ENCODE measurements at regions not wholly inside any gene's neighbourhood (a gene's known extent, or its start where the extent isn't known, plus 50 kb on each side); places are given as distances from the start of the nearest gene placed in this dataset.

GRCh38 chr4:20353646-20354045 lies 101.9 kb downstream of the SLIT2 start:
- no peak overlapping the region for H3K9ac ChIP-seq (ENCODE audit: insufficient read length, low read depth)
- H3K9me3 ChIP-seq (ENCODE audit: insufficient read depth, low read length) = no peaks in the 10 kb centered on the region
- TF ChIP-seq SUZ12 (IDR thresholded peaks at IDR 0.05; ENCODE audit: extremely low read depth, insufficient read depth, insufficient read length) = no peak
- no peak for TF ChIP-seq YY1 (IDR thresholded peaks at IDR 0.05; ENCODE audit: insufficient read depth, insufficient read length)
- no peak for TF ChIP-seq ZNF274 (IDR thresholded peaks at IDR 0.05; ENCODE audit: low read depth, low read length)
- no peaks in the 10 kb centered on the region for H3K4me1 ChIP-seq (ENCODE audit: insufficient read depth, insufficient read length)
- H3K4me3 ChIP-seq (ENCODE audit: insufficient read length, low read depth) = no peak overlapping the region
- no peaks in the 10 kb centered on the region for H3K27me3 ChIP-seq (ENCODE audit: insufficient read depth, insufficient read length)
- no peak for DNase-seq (ENCODE audit: low read depth, low spot score)
- no peaks in the 10 kb centered on the region for H3K36me3 ChIP-seq (ENCODE audit: insufficient read depth, insufficient read length, low read length)

- H3K4me1 ChIP-seq (ENCODE audit: insufficient read depth, insufficient read length) = no peaks in the 10 kb centered on the region
- no peaks in the 10 kb centered on the region for H3K36me3 ChIP-seq (ENCODE audit: insufficient read depth, insufficient read length, low read length)
- no peaks in the 10 kb centered on the region for H3K27me3 ChIP-seq (ENCODE audit: insufficient read depth, insufficient read length)
- DNase-seq (ENCODE audit: low read depth, low spot score) = peak; percentile 18
- H3K4me3 ChIP-seq (ENCODE audit: insufficient read length, low read depth) = no peak overlapping the region
- H3K9me3 ChIP-seq (ENCODE audit: insufficient read depth, low read length) = no peaks in the 10 kb centered on the region
- TF ChIP-seq SUZ12 (IDR thresholded peaks at IDR 0.05; ENCODE audit: extremely low read depth, insufficient read depth, insufficient read length) (no peak), YY1 (IDR thresholded peaks at IDR 0.05; ENCODE audit: insufficient read depth, insufficient read length) (no peak), ZNF274 (IDR thresholded peaks at IDR 0.05; ENCODE audit: low read depth, low read length) (no peak)
- no peak overlapping the region for H3K9ac ChIP-seq (ENCODE audit: insufficient read length, low read depth)
These were observed 102.4 kb downstream of the SLIT2 start for GRCh38 chr4:20354120-20354519.

DNA sequence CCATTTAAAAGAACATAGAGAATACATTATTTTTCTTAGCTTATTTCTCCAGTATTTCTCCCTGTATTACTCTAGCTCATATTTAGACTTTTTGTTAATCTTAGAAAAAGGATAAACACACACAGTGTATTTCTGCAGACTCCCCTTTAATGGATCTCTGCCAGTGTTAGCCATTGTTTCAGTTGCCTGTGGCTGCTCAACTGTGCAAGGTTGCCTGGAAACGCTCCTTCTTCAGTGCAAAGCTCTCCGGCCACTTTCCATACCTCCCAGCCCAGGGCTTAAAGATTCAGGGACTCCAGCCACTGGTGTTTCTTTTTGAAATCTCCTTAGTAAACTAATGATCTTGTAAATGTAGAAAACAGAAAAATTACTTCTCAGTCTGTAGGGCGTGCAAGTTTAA lies 104.9 kb downstream of the SLIT2 start:
- no peaks in the 10 kb centered on the region for H3K27me3 ChIP-seq (ENCODE audit: insufficient read depth, insufficient read length)
- no peak overlapping the region for H3K4me3 ChIP-seq (ENCODE audit: insufficient read length, low read depth)
- H3K9ac ChIP-seq (ENCODE audit: insufficient read length, low read depth) = no peak overlapping the region
- no peak for DNase-seq (ENCODE audit: low read depth, low spot score)
- TF ChIP-seq SUZ12 (IDR thresholded peaks at IDR 0.05; ENCODE audit: extremely low read depth, insufficient read depth, insufficient read length) (no peak), ZNF274 (IDR thresholded peaks at IDR 0.05; ENCODE audit: low read depth, low read length) (no peak), YY1 (IDR thresholded peaks at IDR 0.05; ENCODE audit: insufficient read depth, insufficient read length) (no peak)
- H3K4me1 ChIP-seq (ENCODE audit: insufficient read depth, insufficient read length) = no peaks in the 10 kb centered on the region
- no peaks in the 10 kb centered on the region for H3K9me3 ChIP-seq (ENCODE audit: insufficient read depth, low read length)
- no peaks in the 10 kb centered on the region for H3K36me3 ChIP-seq (ENCODE audit: insufficient read depth, insufficient read length, low read length)

DNA sequence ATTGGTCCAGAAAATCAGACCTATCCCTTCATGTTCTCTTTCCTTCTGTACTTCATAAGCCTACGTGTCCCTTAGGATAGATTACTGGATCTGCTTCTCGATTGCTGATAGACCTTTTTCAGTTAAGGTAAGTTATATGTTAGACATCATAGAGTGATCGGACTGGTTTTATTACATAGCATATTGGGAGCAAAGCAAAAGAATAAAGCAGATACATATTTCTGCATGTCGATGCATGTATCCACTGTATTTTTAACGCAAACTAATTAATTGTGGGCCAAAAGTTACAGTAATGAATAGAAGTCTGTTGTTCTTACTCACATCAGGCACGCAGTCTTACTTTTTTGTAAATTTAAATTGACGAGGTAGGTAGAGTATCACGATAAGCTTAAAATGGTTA lies 106.4 kb downstream of the SLIT2 start:
- H3K4me1 ChIP-seq (ENCODE audit: insufficient read depth, insufficient read length) = no peaks in the 10 kb centered on the region
- no peak for TF ChIP-seq ZNF274 (IDR thresholded peaks at IDR 0.05; ENCODE audit: low read depth, low read length)
- no peak for TF ChIP-seq YY1 (IDR thresholded peaks at IDR 0.05; ENCODE audit: insufficient read depth, insufficient read length)
- no peak for TF ChIP-seq SUZ12 (IDR thresholded peaks at IDR 0.05; ENCODE audit: extremely low read depth, insufficient read depth, insufficient read length)
- no peaks in the 10 kb centered on the region for H3K9me3 ChIP-seq (ENCODE audit: insufficient read depth, low read length)
- H3K36me3 ChIP-seq (ENCODE audit: insufficient read depth, insufficient read length, low read length) = no peaks in the 10 kb centered on the region
- H3K4me3 ChIP-seq (ENCODE audit: insufficient read length, low read depth) = no peak overlapping the region
- no peak overlapping the region for H3K9ac ChIP-seq (ENCODE audit: insufficient read length, low read depth)
- H3K27me3 ChIP-seq (ENCODE audit: insufficient read depth, insufficient read length) = no peaks in the 10 kb centered on the region
- DNase-seq (ENCODE audit: low read depth, low spot score) = no peak

GRCh38 chr4:20359692-20360091 lies 108.0 kb downstream of the SLIT2 start:
- Histone ChIP-seq H3K9ac (ENCODE audit: insufficient read length, low read depth) (no peak overlapping the region), H3K9me3 (ENCODE audit: insufficient read depth, low read length) (no peaks in the 10 kb centered on the region), H3K4me1 (ENCODE audit: insufficient read depth, insufficient read length) (no peaks in the 10 kb centered on the region), H3K4me3 (ENCODE audit: insufficient read length, low read depth) (no peak overlapping the region), H3K27me3 (ENCODE audit: insufficient read depth, insufficient read length) (no peaks in the 10 kb centered on the region), H3K36me3 (ENCODE audit: insufficient read depth, insufficient read length, low read length) (no peaks in the 10 kb centered on the region)
- no peak for TF ChIP-seq ZNF274 (IDR thresholded peaks at IDR 0.05; ENCODE audit: low read depth, low read length)
- TF ChIP-seq YY1 (IDR thresholded peaks at IDR 0.05; ENCODE audit: insufficient read depth, insufficient read length) = no peak
- TF ChIP-seq SUZ12 (IDR thresholded peaks at IDR 0.05; ENCODE audit: extremely low read depth, insufficient read depth, insufficient read length) = no peak
- no peak for DNase-seq (ENCODE audit: low read depth, low spot score)

DNA sequence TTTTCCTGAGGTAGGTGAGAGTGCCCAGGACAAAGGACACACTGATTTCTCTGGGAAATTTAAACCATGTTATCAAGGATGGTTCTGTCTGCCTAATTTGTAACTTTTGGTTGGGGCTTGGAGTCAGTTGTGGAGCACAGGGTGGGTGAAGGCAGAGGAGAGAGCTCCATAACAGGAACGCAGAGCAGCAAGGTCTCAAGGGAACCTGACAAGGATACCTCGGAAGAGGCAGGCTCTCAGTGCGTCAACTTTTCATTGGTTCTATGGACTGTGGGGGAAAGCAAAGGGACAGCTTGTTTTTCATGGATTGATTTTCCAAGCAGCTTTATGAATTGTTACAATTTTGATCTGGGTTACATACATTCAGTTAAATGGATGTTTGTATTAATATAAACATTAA lies 110.4 kb downstream of the SLIT2 start:
- H3K9ac ChIP-seq (ENCODE audit: insufficient read length, low read depth) = no peak overlapping the region
- H3K4me1 ChIP-seq (ENCODE audit: insufficient read depth, insufficient read length) = no peaks in the 10 kb centered on the region
- no peaks in the 10 kb centered on the region for H3K36me3 ChIP-seq (ENCODE audit: insufficient read depth, insufficient read length, low read length)
- H3K4me3 ChIP-seq (ENCODE audit: insufficient read length, low read depth) = no peak overlapping the region
- TF ChIP-seq SUZ12 (IDR thresholded peaks at IDR 0.05; ENCODE audit: extremely low read depth, insufficient read depth, insufficient read length) (no peak), YY1 (IDR thresholded peaks at IDR 0.05; ENCODE audit: insufficient read depth, insufficient read length) (no peak), ZNF274 (IDR thresholded peaks at IDR 0.05; ENCODE audit: low read depth, low read length) (no peak)
- no peak for DNase-seq (ENCODE audit: low read depth, low spot score)
- H3K9me3 ChIP-seq (ENCODE audit: insufficient read depth, low read length) = no peaks in the 10 kb centered on the region
- no peaks in the 10 kb centered on the region for H3K27me3 ChIP-seq (ENCODE audit: insufficient read depth, insufficient read length)

- H3K4me3 ChIP-seq (ENCODE audit: insufficient read length, low read depth) = no peak overlapping the region
- TF ChIP-seq ZNF274 (IDR thresholded peaks at IDR 0.05; ENCODE audit: low read depth, low read length) (no peak), SUZ12 (IDR thresholded peaks at IDR 0.05; ENCODE audit: extremely low read depth, insufficient read depth, insufficient read length) (no peak), YY1 (IDR thresholded peaks at IDR 0.05; ENCODE audit: insufficient read depth, insufficient read length) (no peak)
- no peaks in the 10 kb centered on the region for H3K9me3 ChIP-seq (ENCODE audit: insufficient read depth, low read length)
- H3K4me1 ChIP-seq (ENCODE audit: insufficient read depth, insufficient read length) = no peaks in the 10 kb centered on the region
- H3K36me3 ChIP-seq (ENCODE audit: insufficient read depth, insufficient read length, low read length) = no peaks in the 10 kb centered on the region
- no peak overlapping the region for H3K9ac ChIP-seq (ENCODE audit: insufficient read length, low read depth)
- no peak for DNase-seq (ENCODE audit: low read depth, low spot score)
- H3K27me3 ChIP-seq (ENCODE audit: insufficient read depth, insufficient read length) = no peaks in the 10 kb centered on the region
These were observed 113.3 kb downstream of the SLIT2 start for GRCh38 chr4:20364969-20365368.

DNA sequence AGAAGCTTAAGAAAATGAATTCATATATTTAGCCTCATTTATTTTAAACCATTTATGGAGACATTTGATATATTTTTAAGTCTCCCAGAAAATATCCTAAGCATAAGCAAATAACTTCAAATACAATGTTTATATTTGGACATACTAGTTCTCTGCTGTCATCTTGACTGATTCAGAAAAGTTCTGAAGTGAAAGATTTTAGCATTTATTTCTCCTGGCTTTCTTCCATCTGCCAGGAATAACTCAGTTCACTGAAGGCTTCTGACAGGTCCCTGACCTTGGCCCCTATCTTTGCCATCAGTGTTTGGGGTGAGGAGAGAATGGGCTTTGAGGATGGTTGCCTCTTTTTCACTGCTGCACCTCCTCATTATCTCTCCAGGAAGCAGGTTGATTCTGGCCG lies 115.7 kb downstream of the SLIT2 start:
- H3K9ac ChIP-seq (ENCODE audit: insufficient read length, low read depth) = no peak overlapping the region
- TF ChIP-seq ZNF274 (IDR thresholded peaks at IDR 0.05; ENCODE audit: low read depth, low read length) (no peak), YY1 (IDR thresholded peaks at IDR 0.05; ENCODE audit: insufficient read depth, insufficient read length) (no peak), SUZ12 (IDR thresholded peaks at IDR 0.05; ENCODE audit: extremely low read depth, insufficient read depth, insufficient read length) (no peak)

More for the DNA sequence above, 115.7 kb downstream of the SLIT2 start:
- DNase-seq (ENCODE audit: low read depth, low spot score) = no peak
- no peaks in the 10 kb centered on the region for H3K27me3 ChIP-seq (ENCODE audit: insufficient read depth, insufficient read length)
- no peaks in the 10 kb centered on the region for H3K4me1 ChIP-seq (ENCODE audit: insufficient read depth, insufficient read length)
- no peaks in the 10 kb centered on the region for H3K9me3 ChIP-seq (ENCODE audit: insufficient read depth, low read length)
- no peak overlapping the region for H3K4me3 ChIP-seq (ENCODE audit: insufficient read length, low read depth)
- no peaks in the 10 kb centered on the region for H3K36me3 ChIP-seq (ENCODE audit: insufficient read depth, insufficient read length, low read length)
